H1 (cell line): ENCODE measurements at regions not wholly inside any gene's neighbourhood (a gene's known extent, or its start where the extent isn't known, plus 50 kb on each side); places are given as distances from the start of the nearest gene placed in this dataset.

Experiments
- CTCF ChIA-PET: fragments of 300-600 bp; sonication (Branson Sonifier 250); formaldehyde crosslinking; loops from one replicate; lab custom pipeline; 2021; ENCODE audit not compliant: partially characterized antibody; lab: Charles Lee
- POLR2A ChIA-PET: fragments of 300-600 bp; sonication (Branson Sonifier 250); formaldehyde crosslinking; loops from one replicate; lab custom pipeline; 2021; ENCODE audit warnings: inconsistent platforms; ENCODE audit not compliant: partially characterized antibody; lab: Charles Lee
- DNase-seq, 2 experiments: peaks; one replicate each; pipeline versions ENCODE4 v3.0.0 to v3.0.0-alpha.2; 2010 to 2022; ENCODE audit warnings: low spot score in 2 of 2, low read depth in 1 of 2, mixed read lengths in 1 of 2
- FAIRE-seq: peaks from 2 replicates; lab custom pipeline; 2011; peaks lifted over from hg19 to GRCh38; lab: Jason Lieb, UNC
- H2AFZ ChIP-seq: 2 replicates; pipeline ENCODE4 v1.8.1; 2012; ENCODE audit warnings: low read length, inconsistent platforms
- H2AK5ac ChIP-seq: 2 replicates; pipeline ENCODE4 v1.6.1; 2013; ENCODE audit warnings: low read depth, low read length
- H2BK120ac ChIP-seq: replicated peaks from 2 replicates; pipeline ENCODE3; 2013; ENCODE audit warnings: low read depth, low read length, inconsistent platforms
- H2BK12ac ChIP-seq: 2 replicates; pipeline ENCODE4 v1.6.1; 2013; ENCODE audit warnings: low read depth, low read length
- H2BK15ac ChIP-seq: 2 replicates; pipeline ENCODE4 v1.6.1; 2013; ENCODE audit warnings: low read length
- H2BK20ac ChIP-seq: 2 replicates; pipeline ENCODE4 v1.6.1; 2013; ENCODE audit warnings: low read length
- H2BK5ac ChIP-seq: 2 replicates; pipeline ENCODE4 v1.6.1; 2013; ENCODE audit warnings: low read depth, low read length
- H3K14ac ChIP-seq: 2 replicates; pipeline ENCODE4 v1.6.1; 2013; ENCODE audit warnings: inconsistent platforms; ENCODE audit not compliant: insufficient read length
- H3K18ac ChIP-seq: 2 replicates; pipeline ENCODE4 v1.6.1; 2013; ENCODE audit warnings: low read length; ENCODE audit errors: extremely low read depth
- H3K23ac ChIP-seq: 2 replicates; pipeline ENCODE4 v1.6.1; 2013; ENCODE audit warnings: inconsistent platforms; ENCODE audit not compliant: insufficient read length
- H3K23me2 ChIP-seq: 2 replicates; pipeline ENCODE4 v1.6.1; 2013; ENCODE audit warnings: low read depth, low read length
- H3K27ac ChIP-seq: 2 replicates; pipeline ENCODE4 v1.6.1; 2011; ENCODE audit warnings: low read depth, low read length, inconsistent platforms
- H3K27me3 ChIP-seq, 4 experiments: replicated peaks in 1 of 4; 1 replicate in 1 of 4; 2 replicates in 3 of 4; pipeline versions ENCODE4 v1.6.1 to v1.8.1; 2011 to 2013; ENCODE audit warnings: low read length in 3 of 4, mild to moderate bottlenecking in 3 of 4, inconsistent platforms in 2 of 4, mixed read lengths in 2 of 4, moderate library complexity in 1 of 4; ENCODE audit not compliant: control insufficient read depth in 3 of 4, insufficient read depth in 3 of 4; ENCODE audit errors: extremely low read depth in 1 of 4
- H3K36me3 ChIP-seq, 4 experiments: 2 replicates each; pipeline versions ENCODE4 v1.6.1 to v1.8.1; 2011 to 2013; ENCODE audit warnings: mild to moderate bottlenecking in 4 of 4, low read length in 3 of 4, moderate library complexity in 2 of 4, control low read depth in 1 of 4, inconsistent platforms in 1 of 4; ENCODE audit not compliant: insufficient read depth in 4 of 4, control insufficient read depth in 2 of 4
- H3K4ac ChIP-seq: replicated peaks from 2 replicates; pipeline ENCODE3; 2013; ENCODE audit warnings: low read length, low read depth, mixed read lengths, inconsistent platforms; ENCODE audit not compliant: insufficient read length
- H3K4me1 ChIP-seq, 4 experiments: replicated peaks in 1 of 4; 1 replicate in 1 of 4; 2 replicates in 3 of 4; pipeline versions ENCODE4 v1.6.1 to v1.8.1; 2011 to 2013; ENCODE audit warnings: low read length in 3 of 4, inconsistent platforms in 2 of 4, mixed read lengths in 1 of 4; ENCODE audit not compliant: insufficient read depth in 4 of 4, control insufficient read depth in 3 of 4
- H3K4me2 ChIP-seq, 2 experiments: 2 replicates each; pipeline versions ENCODE4 v1.6.1 to v1.8.1; 2011 to 2013; ENCODE audit warnings: low read depth in 2 of 2, low read length in 2 of 2, control low read depth in 1 of 2, inconsistent platforms in 1 of 2, mild to moderate bottlenecking in 1 of 2; ENCODE audit not compliant: insufficient read depth in 1 of 2
- H3K4me3 ChIP-seq, 4 experiments: fragments of 200-600, 300-600 bp in 1 of 4; sonication (generic), shearing (Covaris generic), sonication (Bioruptor Twin) in 1 of 4; 2 replicates each; pipeline versions ENCODE4 v1.5.1 to v1.8.1; 2011 to 2016; ENCODE audit warnings: low read length in 4 of 4, low read depth in 3 of 4, control low read depth in 2 of 4, inconsistent platforms in 2 of 4, mild to moderate bottlenecking in 2 of 4, mixed read lengths in 1 of 4, moderate library complexity in 1 of 4; ENCODE audit not compliant: insufficient read depth in 2 of 4; ENCODE audit errors: extremely low read depth in 1 of 4
- H3K56ac ChIP-seq: replicated peaks from 2 replicates; pipeline ENCODE3; 2013; ENCODE audit warnings: low read depth, mild to moderate bottlenecking, mixed read lengths, low read length, inconsistent platforms; ENCODE audit not compliant: insufficient read length
- H3K79me1 ChIP-seq: 2 replicates; pipeline ENCODE4 v1.6.1; 2013; ENCODE audit warnings: low read depth, low read length, control low read depth
- H3K79me2 ChIP-seq, 2 experiments: 2 replicates each; pipeline versions ENCODE4 v1.6.1 to v1.8.1; 2012 to 2013; ENCODE audit warnings: low read length in 2 of 2, mild to moderate bottlenecking in 2 of 2, inconsistent platforms in 1 of 2; ENCODE audit not compliant: insufficient read depth in 2 of 2, control insufficient read depth in 1 of 2
- H3K9ac ChIP-seq, 4 experiments: replicated peaks in 1 of 4; 1 replicate in 1 of 4; 2 replicates in 3 of 4; pipeline versions ENCODE4 v1.6.1 to v1.8.1; 2011 to 2013; ENCODE audit warnings: low read depth in 3 of 4, low read length in 3 of 4, control low read depth in 2 of 4, mild to moderate bottlenecking in 2 of 4, moderate library complexity in 2 of 4, inconsistent platforms in 1 of 4; ENCODE audit errors: extremely low read depth in 1 of 4
- H3K9me3 ChIP-seq, 2 experiments: 2 replicates each; pipeline versions ENCODE4 v1.6.1 to v1.8.1; 2012 to 2013; ENCODE audit warnings: mild to moderate bottlenecking in 2 of 2, moderate library complexity in 2 of 2, control low read depth in 1 of 2, inconsistent platforms in 1 of 2, low read depth in 1 of 2, low read length in 1 of 2, mixed read lengths in 1 of 2; ENCODE audit not compliant: insufficient read depth in 2 of 2
- H4K20me1 ChIP-seq, 2 experiments: replicated peaks in 1 of 2; 2 replicates each; pipeline versions ENCODE3 to v1.8.1; 2011 to 2013; ENCODE audit warnings: inconsistent platforms in 2 of 2, low read length in 2 of 2, mild to moderate bottlenecking in 1 of 2; ENCODE audit not compliant: insufficient read depth in 2 of 2, control insufficient read depth in 1 of 2
- H4K5ac ChIP-seq: 2 replicates; pipeline ENCODE4 v1.6.1; 2013; ENCODE audit warnings: low read length, low read depth, mixed read lengths, inconsistent platforms; ENCODE audit not compliant: insufficient read length
- H4K8ac ChIP-seq: 2 replicates; pipeline ENCODE4 v1.8.0; 2013; ENCODE audit warnings: mild to moderate bottlenecking, moderate library complexity, low read length, inconsistent platforms; ENCODE audit not compliant: insufficient read depth; ENCODE audit errors: extremely low read depth
- H4K91ac ChIP-seq: replicated peaks from 2 replicates; pipeline ENCODE3; 2013; ENCODE audit warnings: low read length, mixed read lengths, inconsistent platforms; ENCODE audit not compliant: insufficient read length
- ASH2L ChIP-seq: fragments of 200-600, 300-600 bp; sonication (generic); IDR thresholded peaks from one replicate; pipeline ENCODE4 v1.7.1; 2017; ENCODE audit warnings: low read length
- BCL11A ChIP-seq, 2 experiments: IDR thresholded peaks; one replicate each; pipeline ENCODE4 v1.6.1; 2011; ENCODE audit warnings: low read depth in 2 of 2, low read length in 2 of 2, mild to moderate bottlenecking in 2 of 2
- CREB1 ChIP-seq: IDR thresholded peaks from 2 replicates; pipeline ENCODE4 v1.6.1; 2012; ENCODE audit warnings: inconsistent platforms
- HDAC2 ChIP-seq, 2 experiments: fragments of 300-600 bp in 1 of 2; sonication (generic) in 1 of 2; IDR thresholded peaks; 2 replicates each; pipeline ENCODE4 v1.6.1; 2011 to 2012; ENCODE audit warnings: low read depth in 2 of 2, low read length in 2 of 2, mild to moderate bottlenecking in 2 of 2, moderate library complexity in 2 of 2, borderline replicate concordance in 1 of 2, inconsistent platforms in 1 of 2
- HDAC6 ChIP-seq: IDR thresholded peaks from one replicate; pipeline ENCODE4 v1.7.1; 2012; ENCODE audit warnings: low read depth, mild to moderate bottlenecking, inconsistent platforms, low read length, moderate library complexity
- JUND ChIP-seq: IDR thresholded peaks from 2 replicates; pipeline ENCODE4 v1.6.1; 2011; ENCODE audit warnings: mild to moderate bottlenecking, improper control_type of control experiment, low read length
- NANOG ChIP-seq: IDR thresholded peaks from 2 replicates; pipeline ENCODE4 v1.6.1; 2011; ENCODE audit warnings: low read length, low read depth, mild to moderate bottlenecking, inconsistent platforms; ENCODE audit not compliant: insufficient read depth, poor library complexity, severe bottlenecking
- RAD21 ChIP-seq, 2 experiments: IDR thresholded peaks in 1 of 2; conservative IDR thresholded peaks in 1 of 2; 2 replicates each; pipeline ENCODE4 v1.6.1; 2011; ENCODE audit warnings: low read depth in 2 of 2, low read length in 2 of 2, improper control_type of control experiment in 1 of 2, inconsistent platforms in 1 of 2, mild to moderate bottlenecking in 1 of 2, moderate library complexity in 1 of 2
- RFX5 ChIP-seq: IDR thresholded peaks from 2 replicates; pipeline ENCODE4 v1.6.1; 2011; ENCODE audit warnings: low read depth, low read length, improper control_type of control experiment, borderline replicate concordance
- SIX5 ChIP-seq: IDR thresholded peaks from 2 replicates; pipeline ENCODE4 v1.6.1; 2011; ENCODE audit warnings: mild to moderate bottlenecking, low read depth, low read length
- SUZ12 ChIP-seq: fragments of 200-600 bp; sonication (generic); IDR thresholded peaks from 2 replicates; pipeline ENCODE4 v1.6.1; 2012; ENCODE audit warnings: mild to moderate bottlenecking, inconsistent platforms, low read length, moderate library complexity, mixed read lengths
- TAF7 ChIP-seq: optimal IDR thresholded peaks from 2 replicates; pipeline ENCODE3; 2011; ENCODE audit warnings: low read depth, mild to moderate bottlenecking, inconsistent platforms, low read length, moderate library complexity, borderline replicate concordance
- TBP ChIP-seq: IDR thresholded peaks from 2 replicates; pipeline ENCODE4 v1.6.1; 2011; ENCODE audit warnings: low read depth, low read length, improper control_type of control experiment
- WGBS, 2 experiments: shearing (Covaris generic) in 1 of 2; methylation state at CpG; one replicate each; pipeline versions ENCODE4 v1.1.6 to v1.1.7; 2013 to 2015; ENCODE audit warnings: low lambda C conversion rate in 2 of 2, mixed read lengths in 2 of 2, inconsistent platforms in 1 of 2, low coverage in 1 of 2, missing lambda C conversion rate in 1 of 2; ENCODE audit not compliant: insufficient replicate concordance in 2 of 2, insufficient coverage in 1 of 2, insufficient read length in 1 of 2; ENCODE audit errors: extremely low coverage in 1 of 2, missing lambda C conversion rate in 1 of 2; 5-methylcytosine and 5-hydroxymethylcytosine counted together
- TF ChIP-seq, protein P1 (sequence below): IDR thresholded peaks from 2 replicates; pipeline ENCODE4 v1.6.1; 2011; ENCODE audit warnings: low read depth, mild to moderate bottlenecking, low read length; ENCODE audit not compliant: insufficient read depth

DNA sequence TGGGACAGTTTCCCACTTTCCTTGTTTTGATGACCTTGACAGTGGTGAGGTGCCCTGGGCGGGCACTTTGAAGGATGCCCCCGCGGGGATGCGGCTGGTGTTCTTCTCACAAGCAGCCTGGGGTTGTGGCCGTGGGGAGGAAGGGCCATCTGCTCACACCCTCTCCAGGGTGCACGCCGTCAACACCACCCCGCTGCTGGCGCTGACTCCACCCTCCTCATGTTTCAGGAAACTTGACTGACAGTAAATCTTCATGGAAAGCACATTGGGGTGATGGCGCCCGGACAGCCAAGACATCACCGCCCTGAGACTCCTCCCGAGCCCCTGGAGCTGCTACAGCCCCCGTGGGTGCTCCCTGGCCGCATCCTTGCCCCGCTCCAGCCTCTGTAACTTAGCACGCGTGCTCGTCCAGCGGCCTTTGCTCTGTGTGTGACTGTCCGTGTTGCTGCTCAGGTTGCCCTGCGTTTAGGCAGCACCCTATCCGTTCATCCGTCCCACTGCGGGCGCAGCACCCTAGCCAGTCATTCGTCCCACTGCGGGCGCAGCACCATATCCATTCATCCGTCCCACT is 150.2 kb upstream of the C14orf180 start:
- no peak overlapping the region for H2AK5ac ChIP-seq
- no peak for TF ChIP-seq RAD21 (IDR thresholded peaks at IDR 0.05 in 1 of 2, conservative IDR thresholded peaks at IDR 0.05 in 1 of 2; ENCODE audit: low read depth in 2 of 2, low read length in 2 of 2)
- TF ChIP-seq BCL11A (IDR thresholded peaks at IDR 0.05; ENCODE audit: low read depth in 2 of 2, low read length in 2 of 2) = no peak
- no peak for TF ChIP-seq SIX5
- TF ChIP-seq TAF7 = no peak
- TF ChIP-seq, protein P1, sequence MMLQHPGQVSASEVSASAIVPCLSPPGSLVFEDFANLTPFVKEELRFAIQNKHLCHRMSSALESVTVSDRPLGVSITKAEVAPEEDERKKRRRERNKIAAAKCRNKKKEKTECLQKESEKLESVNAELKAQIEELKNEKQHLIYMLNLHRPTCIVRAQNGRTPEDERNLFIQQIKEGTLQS = no peak
- no peak for TF ChIP-seq NANOG
- no peak for TF ChIP-seq JUND
- no peak for TF ChIP-seq TBP
- TF ChIP-seq HDAC6 = no peak
- no peak for TF ChIP-seq RFX5
- TF ChIP-seq CREB1 = no peak
- TF ChIP-seq ASH2L = no peak
- TF ChIP-seq SUZ12 = no peak
- no peak for TF ChIP-seq HDAC2 (IDR thresholded peaks at IDR 0.05; ENCODE audit: borderline replicate concordance in 1 of 2, low read depth in 2 of 2, low read length in 2 of 2)

More for the DNA sequence above, 150.2 kb upstream of the C14orf180 start:
- Histone ChIP-seq H3K56ac (no peak overlapping the region), H3K9me3 (no peaks in the 10 kb centered on the region), H2BK12ac (no peak overlapping the region), H2AFZ (no peak overlapping the region), H3K36me3 (no peaks in the 10 kb centered on the region), H4K20me1 (no peaks in the 10 kb centered on the region), H2BK120ac (no peak overlapping the region), H3K27ac (no peak overlapping the region), H3K4me1 (peaks cover 0 to 4% (median 0%) of the 10 kb centered on the region in 4 experiments; a peak in 1 of 7 replicates), H4K91ac (no peak overlapping the region), H4K8ac (no peak overlapping the region), H2BK20ac (no peak overlapping the region), H3K79me1 (no peaks in the 10 kb centered on the region), H3K4me2 (no peak overlapping the region), H3K79me2 (no peaks in the 10 kb centered on the region), H3K9ac (no peak overlapping the region), H4K5ac (no peak overlapping the region), H3K4ac (no peak overlapping the region), H3K18ac (no peak overlapping the region), H3K4me3 (no peak overlapping the region), H3K23ac (no peak overlapping the region), H2BK15ac (no peak overlapping the region), H3K14ac (no peak overlapping the region), H3K27me3 (no peaks in the 10 kb centered on the region), H3K23me2 (no peaks in the 10 kb centered on the region), H2BK5ac (no peak overlapping the region)
- POLR2A ChIA-PET = no interaction called here
- no peak for FAIRE-seq
- WGBS, 2 experiments = 92% methylated on average over 30 of the region's 30 CpGs; no CpG with 5 or more reads in 1 of the 2 experiments
- DNase-seq = no peak
- CTCF ChIA-PET = no interaction called here
